SK-N-MC (cell line): ENCODE measurements at regions not wholly inside any gene's neighbourhood (a gene's known extent, or its start where the extent isn't known, plus 50 kb on each side); places are given as distances from the start of the nearest gene placed in this dataset.

Source experiments
- EZH2 ChIP-seq: fragments of 200-600 bp; sonication (generic); IDR thresholded peaks from one replicate; pipeline ENCODE4 v1.6.1; 2017; ENCODE audit warnings: antibody characterized with exemption
- POLR2AphosphoS5 ChIP-seq: IDR thresholded peaks from 2 replicates; pipeline ENCODE4 v1.6.1; 2012; ENCODE audit warnings: mild to moderate bottlenecking, low read depth, low read length, borderline replicate concordance

- TF ChIP-seq POLR2AphosphoS5 (no peak), EZH2 (no peak)
These were observed 571.9 kb downstream of the NYAP2 start for GRCh38 chr2:225971433-225971832.
